Sigmoid colon (tissue), 6 donors: ENCODE measurements at regions not wholly inside any gene's neighbourhood (a gene's known extent, or its start where the extent isn't known, plus 50 kb on each side); places are given as distances from the start of the nearest gene placed in this dataset.

Experiments used
- DNase-seq: peaks from one replicate; pipeline ENCODE4 v3.0.0-alpha.2; 2019
- H3K27ac ChIP-seq, 4 donors: fragments of 200-600 bp; sonication (generic); one replicate each; pipeline ENCODE4 v1.5.1; 2016 to 2019; ENCODE audit warnings: mild to moderate bottlenecking in 1 of 4
- H3K27me3 ChIP-seq, 3 donors: fragments of 200-600 bp; sonication (generic); one replicate each; pipeline ENCODE4 v1.5.1; 2019; ENCODE audit warnings: mild to moderate bottlenecking in 1 of 3
- H3K36me3 ChIP-seq, 4 donors: fragments of 200-600 bp; sonication (generic); one replicate each; pipeline ENCODE4 v1.5.1; 2016 to 2019
- H3K4me1 ChIP-seq, 4 donors: fragments of 200-600 bp; sonication (generic); one replicate each; pipeline ENCODE4 v1.5.1; 2017 to 2019
- H3K4me3 ChIP-seq, 4 donors: fragments of 200-600 bp; sonication (generic); one replicate each; pipeline ENCODE4 v1.5.1; 2017 to 2019; ENCODE audit warnings: mild to moderate bottlenecking in 2 of 4, moderate library complexity in 1 of 4
- H3K9me3 ChIP-seq, 4 donors: fragments of 200-600 bp in 3 of 4; sonication (generic) in 3 of 4; one replicate each; pipeline versions ENCODE4 v1.5.1 to v1.6.1; 2013 to 2019
- CTCF ChIP-seq, 4 experiments: fragments of 450-650 bp in 3 of 4; fragments of 200-600 bp in 1 of 4; IDR thresholded peaks; one replicate each; pipeline ENCODE4 v1.5.1; 2016 to 2019; ENCODE audit warnings: antibody characterized with exemption in 4 of 4, mild to moderate bottlenecking in 3 of 4, moderate library complexity in 2 of 4
- EP300 ChIP-seq, 4 donors: sonication (generic); formaldehyde crosslinking; IDR thresholded peaks; one replicate each; pipeline ENCODE4 v1.6.1; 2017; ENCODE audit warnings: antibody characterized with exemption in 4 of 4
- POLR2A ChIP-seq, 2 donors: fragments of 450-650 bp; IDR thresholded peaks; one replicate each; pipeline ENCODE4 v1.6.1; 2016; ENCODE audit warnings: antibody characterized with exemption in 2 of 2, mild to moderate bottlenecking in 2 of 2, moderate library complexity in 2 of 2
- POLR2AphosphoS5 ChIP-seq, 4 donors: sonication (generic); formaldehyde crosslinking; IDR thresholded peaks; one replicate each; pipeline ENCODE4 v1.6.1; 2017; ENCODE audit warnings: antibody characterized with exemption in 4 of 4
- WGBS, 2 donors: extraction: QIAGEN DNeasy Blood & Tissue Kit; methylation state at CpG; one replicate each; pipeline ENCODE4 v1.1.7; 2013; 5-methylcytosine and 5-hydroxymethylcytosine counted together
- intact Hi-C: fragments of 100-400 bp; cut with DNase I; formaldehyde crosslinking; loops from one replicate; pipeline ENCODE4 v1.15.1; 2023
- donor health status: healthy with polysubstance abuse.
- donor health status: healthy.

DNA sequence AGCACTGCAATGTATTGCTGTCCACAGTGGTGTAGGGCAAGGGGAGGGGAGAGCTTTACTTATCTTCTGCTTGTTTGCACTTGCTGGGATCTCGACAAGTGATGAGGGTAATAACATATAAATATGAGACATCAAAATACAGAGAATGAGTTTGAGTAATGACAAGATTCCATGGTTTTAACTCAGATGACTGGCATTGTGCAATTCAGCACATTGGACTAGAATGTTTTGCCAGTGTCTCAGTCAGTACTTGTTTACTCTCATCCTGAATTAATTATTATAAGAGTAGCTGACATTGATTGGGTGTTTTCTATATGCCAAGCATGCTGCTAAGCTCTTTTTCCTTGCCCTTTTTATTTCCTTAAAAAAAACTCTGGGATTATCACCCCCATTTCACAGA, 306.7 kb upstream of the MMADHC start:
- intact Hi-C loops = no loop called here
- no peak for DNase-seq
- Histone ChIP-seq H3K4me1 (no peaks in the 10 kb centered on the region), H3K27me3 (no peaks in the 10 kb centered on the region), H3K36me3 (no peaks in the 10 kb centered on the region), H3K27ac (no peak overlapping the region), H3K9me3 (no peaks in the 10 kb centered on the region), H3K4me3 (no peak overlapping the region)
- no peak for TF ChIP-seq POLR2A (IDR thresholded peaks at IDR 0.05)
- TF ChIP-seq CTCF (IDR thresholded peaks at IDR 0.05) = no peak
- 41 to 76% methylated on average over 1 of the region's 1 CpG for WGBS, 2 donors

DNA sequence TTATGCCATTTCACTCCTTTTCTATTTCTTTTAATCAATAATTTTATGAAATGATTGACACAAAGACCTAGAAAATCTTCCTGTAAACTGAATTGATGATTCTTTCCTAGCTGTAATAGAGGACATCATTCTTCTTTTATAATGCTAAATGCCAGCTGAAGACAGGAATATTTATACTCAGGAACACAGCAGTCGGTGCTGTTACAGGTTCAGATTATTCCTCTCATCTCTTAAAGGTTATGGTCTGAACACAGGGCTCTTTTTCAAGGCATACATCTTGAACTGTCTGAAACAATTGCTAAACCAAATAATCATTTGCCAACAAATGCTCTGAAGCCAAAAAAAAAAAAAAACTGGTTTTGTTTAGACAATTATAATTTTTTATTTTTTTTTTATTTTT, 305.0 kb upstream of the MMADHC start:
- 80 to 88% methylated on average over 1 of the region's 1 CpG for WGBS, 2 donors
- Histone ChIP-seq H3K4me3 (no peak overlapping the region), H3K27me3 (no peaks in the 10 kb centered on the region), H3K27ac (no peak overlapping the region), H3K9me3 (no peaks in the 10 kb centered on the region), H3K4me1 (no peaks in the 10 kb centered on the region), H3K36me3 (no peaks in the 10 kb centered on the region)
- no peak for DNase-seq
- no peak for TF ChIP-seq POLR2AphosphoS5 (IDR thresholded peaks at IDR 0.05)
- intact Hi-C loops = no loop called here

GRCh38 chr2:149885946-149886345, 298.4 kb upstream of the MMADHC start:
- Histone ChIP-seq H3K4me3 (no peak overlapping the region), H3K4me1 (no peaks in the 10 kb centered on the region), H3K27me3 (no peaks in the 10 kb centered on the region), H3K9me3 (no peaks in the 10 kb centered on the region), H3K27ac (no peak overlapping the region), H3K36me3 (no peaks in the 10 kb centered on the region)
- DNase-seq = no peak
- WGBS, 2 donors = 67 to 78% methylated on average over 2 of the region's 2 CpGs
- no peak for TF ChIP-seq EP300 (IDR thresholded peaks at IDR 0.05)
- TF ChIP-seq POLR2AphosphoS5 (IDR thresholded peaks at IDR 0.05) = no peak
- no peak for TF ChIP-seq CTCF (IDR thresholded peaks at IDR 0.05)
- no peak for TF ChIP-seq POLR2A (IDR thresholded peaks at IDR 0.05)
- intact Hi-C loops = no loop called here

GRCh38 chr2:149885468-149885867, 297.9 kb upstream of the MMADHC start:
- no peak for TF ChIP-seq CTCF (IDR thresholded peaks at IDR 0.05)
- TF ChIP-seq EP300 (IDR thresholded peaks at IDR 0.05) = no peak
- TF ChIP-seq POLR2AphosphoS5 (IDR thresholded peaks at IDR 0.05) = no peak
- TF ChIP-seq POLR2A (IDR thresholded peaks at IDR 0.05) = no peak
- no peaks in the 10 kb centered on the region for H3K27me3 ChIP-seq
- 56 to 77% methylated on average over 2 of the region's 2 CpGs for WGBS, 2 donors

GRCh38 chr2:149884871-149885270, 297.3 kb upstream of the MMADHC start:
- Histone ChIP-seq H3K4me1 (no peaks in the 10 kb centered on the region), H3K4me3 (no peak overlapping the region), H3K9me3 (no peaks in the 10 kb centered on the region), H3K27ac (no peak overlapping the region), H3K36me3 (no peaks in the 10 kb centered on the region), H3K27me3 (no peaks in the 10 kb centered on the region)
- TF ChIP-seq EP300 (IDR thresholded peaks at IDR 0.05) (no peak), CTCF (IDR thresholded peaks at IDR 0.05) (no peak), POLR2AphosphoS5 (IDR thresholded peaks at IDR 0.05) (no peak), POLR2A (IDR thresholded peaks at IDR 0.05) (no peak)
- intact Hi-C loops = no loop called here
- DNase-seq = no peak

More at GRCh38 chr2:149885468-149885867, 297.9 kb upstream of the MMADHC start:
- Histone ChIP-seq H3K4me3 (no peak overlapping the region), H3K27ac (no peak overlapping the region), H3K4me1 (no peaks in the 10 kb centered on the region), H3K9me3 (no peaks in the 10 kb centered on the region), H3K36me3 (no peaks in the 10 kb centered on the region)
- no peak for DNase-seq
- intact Hi-C loops = no loop called here
